GM19025 (cell line): ENCODE measurements at regions not wholly inside any gene's neighbourhood (a gene's known extent, or its start where the extent isn't known, plus 50 kb on each side); places are given as distances from the start of the nearest gene placed in this dataset.

Source experiments
- ATAC-seq: cut with Tn5 transposase; IDR thresholded peaks from one replicate; pipeline ENCODE4 v1.9.1; 2021; ENCODE audit warnings: mild to moderate bottlenecking, low read depth, moderate library complexity; ENCODE audit not compliant: unreplicated experiment

DNA sequence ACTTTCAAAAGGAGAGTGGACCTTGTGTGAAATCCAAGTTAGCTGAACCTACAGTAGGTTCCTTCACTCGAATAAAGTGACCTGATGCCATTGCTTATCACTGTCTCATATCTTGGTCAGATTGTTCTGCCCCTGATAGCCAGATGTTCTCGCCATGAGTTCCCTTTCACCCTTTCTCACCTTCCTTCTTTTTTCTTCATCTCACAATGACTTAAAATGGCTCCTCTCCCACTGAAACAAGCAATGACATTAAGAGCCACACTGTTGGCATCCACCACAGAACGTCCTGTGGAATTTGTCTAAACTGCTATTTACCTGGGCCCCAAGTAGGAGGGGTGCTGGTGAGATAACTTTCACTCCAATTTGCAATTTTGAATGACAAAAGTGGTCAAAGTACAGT is 227.6 kb upstream of the PPP1R2C start:
- no peak for ATAC-seq

DNA sequence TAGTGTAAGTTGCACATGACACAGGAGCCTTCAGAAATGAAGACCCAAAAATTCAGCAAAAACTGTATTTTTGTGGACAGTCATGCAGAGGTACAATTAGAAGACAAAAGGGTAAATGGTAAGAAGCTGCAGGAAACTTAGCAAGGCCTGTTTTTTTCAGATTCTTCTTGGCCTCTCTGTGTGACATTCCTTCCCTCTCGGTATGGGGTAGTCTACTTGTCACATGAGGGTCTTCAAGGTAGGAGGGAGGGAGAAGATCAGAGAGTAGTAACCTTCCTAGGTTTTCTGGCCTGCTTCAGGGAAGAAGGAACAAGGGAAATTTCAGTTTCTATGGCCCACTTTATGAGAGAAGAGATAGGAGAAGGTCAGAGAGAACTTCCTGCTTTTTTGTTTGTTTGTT is 230.4 kb upstream of the PPP1R2C start:
- ATAC-seq = no peak

DNA sequence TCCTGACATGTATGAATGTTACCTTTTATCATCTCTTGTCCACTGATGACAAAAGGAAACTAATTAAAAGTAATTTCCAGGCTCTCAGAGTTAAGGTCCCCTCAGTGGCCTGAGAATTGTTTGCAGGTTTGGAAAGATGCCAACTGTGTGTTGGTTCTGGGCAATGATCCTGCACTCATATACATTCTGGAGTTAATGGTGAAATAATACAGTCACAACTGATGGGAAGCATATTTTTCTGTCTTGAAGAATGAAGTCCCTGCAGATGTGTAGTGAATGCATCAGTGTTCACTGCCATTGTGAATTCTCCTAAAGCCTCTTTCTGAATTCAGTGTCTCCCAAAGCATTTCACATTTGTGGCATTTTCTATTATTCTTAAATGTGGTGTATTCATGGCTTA is 238.1 kb upstream of the PPP1R2C start:
- ATAC-seq = no peak

DNA sequence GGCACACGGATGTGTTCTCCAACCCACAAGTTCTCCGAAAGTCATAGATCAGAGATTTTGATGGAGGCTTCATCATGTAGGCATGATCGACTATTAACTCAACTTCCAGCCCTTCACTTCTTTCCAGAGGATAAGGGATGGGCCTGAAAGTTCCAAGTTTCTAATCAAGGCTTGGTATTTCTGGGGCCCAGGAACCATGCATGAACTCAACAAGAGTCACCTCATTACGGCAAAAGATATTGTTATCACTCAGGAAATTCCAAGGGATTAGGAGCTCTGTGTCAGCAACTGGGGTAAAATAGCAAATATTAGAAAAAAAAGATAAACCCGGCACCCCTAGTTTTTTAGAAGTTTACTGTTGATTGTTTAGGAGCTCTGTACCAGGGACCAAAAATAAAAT is 240.1 kb upstream of the PPP1R2C start:
- ATAC-seq = no peak

DNA sequence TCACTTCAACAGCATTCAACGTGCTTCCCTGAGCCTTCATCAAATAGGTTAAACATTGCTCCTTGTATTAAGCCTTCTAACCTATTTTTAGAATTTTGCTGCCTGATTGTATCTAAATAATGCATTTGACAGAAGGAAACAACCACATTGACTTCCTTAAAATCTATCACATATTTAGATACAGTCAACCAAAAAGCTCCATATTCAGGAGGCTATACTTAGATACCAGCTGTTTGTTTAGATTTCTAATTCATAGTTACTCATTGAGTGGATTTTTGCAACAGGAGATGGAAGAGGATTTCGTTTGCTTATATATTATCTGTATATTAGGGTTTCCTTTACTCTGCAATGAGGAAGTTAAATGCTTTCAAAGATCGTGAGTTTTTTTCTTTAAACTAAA is 241.1 kb upstream of the PPP1R2C start:
- ATAC-seq = no peak

DNA sequence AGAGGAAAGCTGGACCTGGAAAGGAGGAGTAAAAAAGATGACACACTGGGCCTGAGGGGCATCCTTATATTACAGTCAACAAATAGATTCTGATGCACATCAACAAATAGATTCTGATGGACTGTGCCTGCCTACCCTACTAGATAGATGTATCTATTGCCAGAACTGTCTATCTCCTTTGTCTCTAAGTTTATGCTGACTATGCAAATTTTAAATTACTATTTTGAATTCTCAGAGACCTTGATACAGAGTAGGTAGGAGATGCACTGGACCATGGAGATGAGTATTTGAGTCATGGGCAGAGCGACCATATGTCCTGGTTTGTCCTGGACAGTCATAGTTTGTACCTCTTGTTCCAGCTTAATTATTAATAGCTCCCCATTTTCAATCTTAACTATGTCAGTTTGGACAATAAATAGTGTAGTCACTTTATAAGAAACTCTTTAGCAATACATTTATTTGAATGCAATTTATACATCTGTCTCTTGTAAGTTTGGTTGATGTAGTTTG is 247.9 kb upstream of the PPP1R2C start:
- ATAC-seq = no peak

DNA sequence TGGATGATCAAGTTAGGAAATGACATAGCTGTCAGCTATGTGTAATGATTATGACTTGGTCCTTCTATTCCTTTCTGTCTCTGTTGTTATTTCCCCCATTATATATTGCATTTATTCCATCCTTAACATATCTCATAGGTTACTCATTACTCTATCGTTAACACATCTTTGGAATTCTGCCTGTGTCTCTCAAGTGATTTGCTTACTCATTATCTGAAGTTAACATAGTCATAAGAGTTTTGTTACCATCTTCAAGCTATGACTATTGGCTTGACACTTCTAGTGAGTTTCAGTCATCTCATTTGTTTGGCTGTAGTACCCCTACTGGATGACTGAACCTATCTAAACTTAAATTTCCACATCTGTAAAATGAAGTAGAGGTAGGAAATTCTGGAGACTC is 286.1 kb upstream of the PPP1R2C start:
- no peak for ATAC-seq

DNA sequence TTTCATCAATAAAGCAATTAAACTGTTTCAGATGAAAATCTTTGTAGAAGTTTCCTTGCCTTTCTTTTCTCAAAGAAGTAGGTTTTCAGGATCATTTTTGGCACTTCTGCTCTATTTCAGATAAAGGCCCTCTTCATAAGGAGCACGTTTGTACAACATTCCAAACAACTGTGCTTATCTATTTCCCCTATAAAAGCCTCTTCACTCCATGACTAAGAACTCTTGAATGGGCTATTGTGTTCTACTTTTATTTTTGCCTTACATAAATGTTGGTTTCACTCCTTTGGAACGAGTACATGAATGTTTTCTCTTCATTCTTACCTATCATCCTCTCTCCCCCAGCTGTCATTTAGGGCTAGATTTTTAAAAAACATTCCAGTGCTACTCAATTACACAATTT is 288.0 kb upstream of the PPP1R2C start:
- no peak for ATAC-seq

DNA sequence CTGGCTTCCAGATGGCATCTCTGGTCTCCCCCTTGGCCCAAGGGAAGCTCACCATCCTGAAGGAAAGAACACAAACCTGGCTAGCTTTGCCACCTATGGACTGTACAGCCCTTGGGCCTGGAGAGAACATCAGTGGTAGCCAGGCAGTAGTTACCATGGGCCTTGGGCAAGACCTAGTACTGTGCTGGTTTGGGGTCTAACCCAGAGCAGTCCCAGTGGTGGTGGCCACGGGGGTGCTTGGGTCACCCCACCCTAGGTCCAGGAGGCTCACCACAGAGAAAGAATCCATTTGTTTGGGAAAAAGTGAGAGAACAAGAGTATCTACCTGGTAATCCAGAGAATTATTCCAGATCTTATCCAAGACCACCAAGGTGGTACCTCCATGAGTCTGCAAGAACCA is 290.7 kb upstream of the PPP1R2C start:
- no peak for ATAC-seq

DNA sequence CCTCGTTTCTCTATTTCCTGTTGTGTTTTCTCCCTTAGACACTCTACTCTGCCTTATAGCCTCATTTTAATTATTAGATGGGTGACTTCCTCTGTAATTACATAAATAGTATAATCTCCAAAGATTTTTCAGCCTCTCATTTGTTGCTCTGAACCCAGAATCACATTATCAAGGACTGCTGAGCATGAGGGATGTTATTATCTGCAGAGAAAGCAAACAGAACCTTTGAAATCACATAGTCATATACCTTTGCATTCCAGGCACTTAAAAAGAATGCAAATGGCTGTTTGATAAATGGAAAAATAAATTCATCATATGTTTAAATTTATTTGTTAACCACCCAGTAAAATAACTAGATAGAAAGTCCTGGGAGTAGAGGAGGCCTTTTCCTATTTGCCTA is 305.1 kb upstream of the PPP1R2C start:
- no peak for ATAC-seq

DNA sequence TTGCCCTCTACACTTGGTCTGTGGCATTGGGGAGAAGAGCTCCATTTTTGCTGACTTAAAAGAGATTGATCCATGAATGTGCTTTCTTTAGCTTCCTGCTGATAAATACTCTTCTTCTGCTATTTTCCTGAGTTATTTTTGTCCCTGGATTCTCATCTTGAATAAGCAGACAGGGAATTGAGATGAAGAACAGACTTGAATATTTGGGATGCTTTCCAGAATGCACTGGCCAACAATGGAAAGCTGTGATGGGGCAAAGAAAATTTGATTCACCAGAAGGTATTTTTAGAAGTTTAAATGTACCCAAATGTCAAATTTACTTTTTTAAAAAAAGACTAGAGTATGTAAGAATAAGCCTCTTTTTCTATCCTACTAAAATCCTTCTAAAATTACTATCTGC is 309.9 kb upstream of the PPP1R2C start:
- ATAC-seq = no peak

DNA sequence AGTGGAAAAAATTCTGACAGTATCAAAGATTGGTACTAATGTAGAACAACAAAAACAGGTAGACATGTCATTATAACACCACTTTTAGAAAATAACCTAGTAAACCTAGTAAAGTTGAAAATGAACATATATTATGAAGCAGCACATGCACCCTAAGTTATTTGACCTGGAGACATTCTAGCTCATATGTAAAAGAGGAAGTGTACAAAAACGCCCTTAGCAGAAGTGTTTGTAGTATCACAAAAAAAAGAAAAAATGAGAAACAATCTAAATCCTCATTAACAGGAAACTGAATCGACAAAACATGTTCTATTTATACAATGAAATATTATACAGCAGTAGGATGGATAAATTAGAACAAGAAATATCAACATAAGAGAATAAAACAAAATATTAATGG is 318.9 kb upstream of the PPP1R2C start:
- ATAC-seq = no peak

DNA sequence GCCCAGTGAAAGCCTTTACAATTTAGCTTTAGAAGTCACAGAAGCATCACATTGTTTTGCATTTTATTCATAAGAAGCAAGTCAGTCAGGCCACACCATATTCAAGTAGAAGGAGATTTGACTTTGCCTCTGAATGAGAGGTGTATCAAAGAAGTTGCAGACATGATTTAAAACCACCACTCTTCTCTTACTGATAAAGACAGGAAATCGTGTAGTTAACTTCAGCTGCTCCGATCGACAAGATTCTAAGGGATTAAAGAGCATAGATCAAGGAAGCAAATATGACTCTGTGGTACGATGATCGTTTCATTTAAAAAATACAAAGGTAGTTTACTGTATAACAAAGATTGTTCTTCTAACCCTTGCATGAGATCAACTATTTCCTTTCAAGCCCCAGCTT is 328.0 kb upstream of the PPP1R2C start:
- ATAC-seq = no peak

DNA sequence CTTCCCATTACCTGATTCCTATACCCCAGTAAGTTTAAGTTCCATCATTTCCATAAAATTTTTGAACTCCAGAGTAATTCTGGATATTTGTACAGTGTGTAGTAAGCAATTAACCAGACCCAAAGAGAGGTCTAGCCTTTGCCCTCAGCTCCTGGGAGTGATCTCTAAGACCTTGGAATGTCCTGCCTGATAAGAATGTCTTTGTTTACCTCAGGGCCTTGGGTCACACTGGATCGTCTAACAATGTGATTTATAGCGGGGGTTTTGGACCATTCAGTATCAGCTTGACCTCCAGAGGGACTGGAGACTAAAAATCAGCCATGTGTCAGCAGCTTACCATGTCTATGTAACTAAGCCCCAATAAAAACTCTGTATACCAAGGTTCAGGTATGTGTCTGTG is 330.9 kb upstream of the PPP1R2C start:
- ATAC-seq = no peak

DNA sequence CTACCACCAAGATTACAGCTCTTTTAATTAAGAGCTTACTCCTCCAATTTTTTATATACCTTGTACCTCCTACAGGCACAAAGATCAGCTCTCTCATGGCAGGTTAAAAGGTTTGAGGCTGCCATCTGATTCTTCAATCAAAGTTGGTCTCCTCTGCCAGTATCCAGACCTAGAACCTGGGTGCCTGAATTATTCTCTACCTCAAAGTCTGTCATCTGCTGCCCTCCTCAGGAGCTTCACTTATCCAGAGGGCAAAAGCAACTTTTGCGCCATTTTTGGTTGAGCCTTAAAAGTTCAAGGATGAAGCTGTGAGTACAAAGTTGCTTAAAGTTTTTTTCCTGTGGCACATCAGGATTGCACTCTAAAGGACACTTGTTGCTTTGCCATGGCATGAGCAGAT is 343.7 kb upstream of the PPP1R2C start:
- ATAC-seq = no peak

DNA sequence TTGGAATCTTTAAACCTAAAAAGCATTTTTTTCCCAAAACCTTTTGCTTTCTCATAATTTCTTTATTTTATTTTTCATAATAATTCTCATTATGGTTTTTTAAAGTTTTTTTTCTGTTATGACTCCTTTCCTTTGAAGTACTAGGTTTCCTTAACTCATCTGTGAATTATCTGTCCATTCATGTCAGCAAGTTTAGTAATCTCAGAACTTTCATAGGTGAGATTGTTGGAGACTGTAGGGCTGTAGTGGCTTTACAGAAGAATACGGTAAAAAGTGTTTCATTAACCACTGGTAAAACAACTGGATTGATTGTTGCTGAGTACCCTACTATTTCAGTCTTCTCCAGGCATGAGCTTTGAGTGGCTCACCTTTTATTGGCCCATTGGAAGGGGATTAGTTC is 361.7 kb upstream of the PPP1R2C start:
- ATAC-seq = no peak

DNA sequence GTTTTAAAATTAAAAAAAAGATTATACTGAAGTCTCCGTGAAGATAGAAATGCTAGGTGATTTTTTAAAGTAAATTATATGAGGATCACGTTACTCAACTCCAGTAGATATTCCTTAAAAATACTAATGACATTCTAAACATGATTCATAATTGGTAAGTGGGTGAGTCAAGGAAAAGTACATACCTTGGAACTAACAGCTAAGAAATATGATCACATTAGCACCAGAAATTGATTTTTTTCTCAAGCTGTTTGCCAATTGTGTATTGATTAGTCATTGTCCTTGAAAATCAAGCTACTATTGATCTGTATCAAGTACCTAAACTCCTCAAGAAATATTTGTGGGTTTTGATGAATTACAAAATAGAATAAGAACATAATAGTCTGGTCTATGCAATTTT is 362.6 kb upstream of the PPP1R2C start:
- no peak for ATAC-seq

DNA sequence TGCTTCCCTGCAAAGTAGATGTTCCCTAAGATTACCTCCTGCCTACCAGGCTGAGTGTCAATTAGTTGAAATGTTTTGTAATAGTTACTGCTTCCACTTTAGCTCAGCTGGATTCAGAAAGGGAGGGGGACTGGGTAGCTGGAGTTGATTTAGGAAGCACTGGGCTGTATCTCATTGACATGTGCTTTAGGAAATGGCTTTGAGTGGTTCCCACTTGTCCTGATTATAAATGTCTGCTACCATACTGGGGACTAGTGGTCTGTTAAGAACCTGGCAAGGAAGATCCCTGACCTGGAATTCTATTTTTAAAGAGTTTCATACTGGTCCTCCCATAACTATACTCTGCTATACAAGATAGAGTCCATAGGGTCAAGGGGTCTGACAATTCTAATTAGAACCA is 363.9 kb upstream of the PPP1R2C start:
- no peak for ATAC-seq

DNA sequence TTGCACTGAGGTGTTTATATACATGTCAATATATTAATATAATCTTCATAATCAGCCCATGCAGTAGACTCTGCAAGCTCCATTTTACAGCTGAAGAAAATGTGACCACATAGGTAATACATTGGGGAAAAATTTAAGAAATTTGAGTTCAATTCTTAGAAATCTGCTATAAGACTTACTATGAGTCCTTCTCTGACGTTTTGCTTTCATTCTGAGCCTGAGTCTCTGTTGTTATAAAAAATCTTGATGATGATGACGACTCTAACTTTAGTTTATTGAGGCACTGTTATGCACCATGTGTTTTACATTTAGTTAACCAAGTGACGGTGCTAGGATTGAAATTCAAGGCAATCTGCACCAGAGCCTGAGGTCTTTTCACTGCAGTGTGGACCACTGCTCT is 370.3 kb upstream of the PPP1R2C start:
- no peak for ATAC-seq

DNA sequence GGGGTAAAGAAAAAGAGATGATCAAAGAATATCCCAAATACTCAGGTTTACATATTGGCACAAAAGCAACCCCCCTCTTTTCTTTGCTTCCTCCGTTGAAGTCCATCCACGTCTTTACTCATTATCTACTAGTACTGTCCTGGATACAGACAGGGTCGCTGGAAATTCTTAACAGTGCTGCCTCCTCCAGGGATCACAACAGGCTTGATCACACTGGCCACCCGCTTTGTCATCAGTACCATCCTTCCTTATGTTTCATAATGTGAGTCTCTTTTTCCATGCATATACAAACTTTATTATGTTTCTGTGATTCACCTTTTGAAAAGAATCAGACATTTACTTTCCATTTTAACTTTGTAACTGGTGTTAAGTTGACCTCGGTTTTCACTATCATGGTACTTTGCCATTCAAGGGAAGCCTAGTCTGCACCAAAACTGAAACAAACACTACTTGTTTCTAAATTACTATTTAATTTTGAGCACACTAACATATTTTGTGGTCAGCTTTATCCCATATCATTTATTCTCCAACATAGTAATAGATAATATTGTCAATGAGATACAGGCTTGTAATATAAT is 387.5 kb upstream of the PPP1R2C start:
- ATAC-seq = no peak

DNA sequence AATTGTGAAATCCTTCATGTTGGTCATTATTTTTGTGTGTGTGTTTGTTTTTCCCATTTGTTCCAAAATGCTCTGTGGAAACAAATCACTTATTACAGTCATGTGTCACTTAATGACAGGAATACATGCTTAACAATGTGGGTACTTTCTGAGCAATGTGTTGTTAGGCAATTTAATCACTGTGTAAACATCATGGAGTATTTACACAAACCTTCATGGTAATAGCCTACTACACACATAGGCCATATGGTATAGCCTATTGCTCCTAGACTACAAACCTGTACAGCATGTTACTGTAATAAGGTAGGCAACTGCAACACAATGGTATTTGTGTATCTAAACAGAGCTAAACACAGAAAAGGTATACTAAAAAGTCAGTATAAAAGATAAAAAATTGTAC is 388.9 kb upstream of the PPP1R2C start:
- ATAC-seq = no peak

DNA sequence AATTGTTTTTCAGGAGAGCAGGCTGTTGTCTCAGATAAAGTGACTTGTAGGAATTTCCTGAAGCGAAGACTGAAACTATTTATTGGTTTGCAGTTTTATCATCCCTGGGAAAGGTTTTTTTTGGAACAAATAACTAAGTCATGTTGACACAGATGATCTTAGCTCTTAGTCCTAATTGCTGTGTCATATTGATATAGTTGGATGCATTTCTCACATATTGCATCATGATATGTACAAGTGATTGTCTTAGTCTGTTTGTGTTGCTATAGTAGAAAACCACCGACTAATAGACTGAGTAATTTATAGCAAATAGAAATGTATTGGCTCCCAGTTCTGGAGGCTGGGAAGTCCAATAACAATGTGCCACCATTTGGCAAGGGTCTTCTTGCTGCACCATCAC is 397.5 kb upstream of the PPP1R2C start:
- ATAC-seq = no peak

DNA sequence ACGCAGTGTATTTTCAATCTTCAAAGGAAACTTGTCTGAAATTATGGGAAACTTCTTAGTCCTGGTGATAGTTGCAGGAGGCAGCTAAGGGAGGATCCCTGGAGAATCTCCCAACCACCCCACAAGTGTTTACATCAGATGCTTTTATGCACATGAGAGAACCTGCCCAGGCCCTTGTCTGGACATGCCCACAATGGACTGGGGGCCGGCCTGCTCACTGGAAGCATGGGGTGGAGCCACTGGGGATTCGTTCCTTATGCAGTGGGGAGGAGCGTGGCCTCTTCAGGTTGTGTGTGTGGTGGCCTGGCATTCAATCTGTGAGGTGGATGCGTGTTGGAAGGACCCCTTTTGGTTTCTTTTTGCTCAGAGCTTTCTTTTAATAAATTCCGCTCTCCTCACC is 398.7 kb upstream of the PPP1R2C start:
- ATAC-seq = no peak
